GM06990 (cell line): ENCODE measurements at regions not wholly inside any gene's neighbourhood (a gene's known extent, or its start where the extent isn't known, plus 50 kb on each side); places are given as distances from the start of the nearest gene placed in this dataset.

ENCODE experiments used
- DNase-seq: peaks from one replicate; pipeline ENCODE4 v3.0.0-alpha.2; 2011; ENCODE audit not compliant: insufficient read length; ENCODE audit errors: extremely low read depth
- H3K27me3 ChIP-seq: replicated peaks from 2 replicates; pipeline ENCODE4 v1.6.0; 2011; ENCODE audit warnings: low read length; ENCODE audit not compliant: control insufficient read depth, insufficient read depth
- H3K36me3 ChIP-seq: 2 replicates; pipeline ENCODE4 v1.5.1; 2011; ENCODE audit warnings: low read length; ENCODE audit not compliant: control insufficient read depth, insufficient read depth
- H3K4me3 ChIP-seq: replicated peaks from 2 replicates; pipeline ENCODE4 v1.5.1; 2011; ENCODE audit warnings: low read depth, mild to moderate bottlenecking, control low read depth, low read length
- TF ChIP-seq, protein P1 (sequence below): IDR thresholded peaks from 2 replicates; pipeline ENCODE4 v1.5.1; 2011; ENCODE audit warnings: low read length, control low read depth, mild to moderate bottlenecking, inconsistent platforms; ENCODE audit not compliant: insufficient read depth, poor library complexity, severe bottlenecking

DNA sequence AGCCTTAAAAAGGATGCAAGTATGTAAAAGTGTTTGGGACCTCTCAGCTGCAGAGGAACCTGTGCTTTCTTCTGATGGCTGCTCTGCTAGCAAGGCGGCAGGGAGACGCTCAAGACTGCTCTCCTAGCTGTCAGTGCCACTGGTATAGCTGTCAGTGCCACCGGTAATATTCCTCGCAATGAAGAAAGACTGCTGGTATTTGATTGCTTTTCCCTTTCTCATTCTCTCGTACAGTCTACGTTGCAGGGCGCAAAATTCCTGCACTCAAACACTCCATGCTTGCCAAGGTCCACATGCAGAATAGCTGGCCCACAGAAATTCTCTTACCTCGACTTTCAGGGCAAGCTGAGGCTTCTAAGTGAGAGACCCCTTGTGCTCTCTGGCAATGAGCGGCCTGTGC, 432.6 kb upstream of the KLF6 start:
- no peaks in the 10 kb centered on the region for H3K36me3 ChIP-seq
- no peaks in the 10 kb centered on the region; the same call in 1 of the 2 replicates for H3K27me3 ChIP-seq
- TF ChIP-seq, protein P1, sequence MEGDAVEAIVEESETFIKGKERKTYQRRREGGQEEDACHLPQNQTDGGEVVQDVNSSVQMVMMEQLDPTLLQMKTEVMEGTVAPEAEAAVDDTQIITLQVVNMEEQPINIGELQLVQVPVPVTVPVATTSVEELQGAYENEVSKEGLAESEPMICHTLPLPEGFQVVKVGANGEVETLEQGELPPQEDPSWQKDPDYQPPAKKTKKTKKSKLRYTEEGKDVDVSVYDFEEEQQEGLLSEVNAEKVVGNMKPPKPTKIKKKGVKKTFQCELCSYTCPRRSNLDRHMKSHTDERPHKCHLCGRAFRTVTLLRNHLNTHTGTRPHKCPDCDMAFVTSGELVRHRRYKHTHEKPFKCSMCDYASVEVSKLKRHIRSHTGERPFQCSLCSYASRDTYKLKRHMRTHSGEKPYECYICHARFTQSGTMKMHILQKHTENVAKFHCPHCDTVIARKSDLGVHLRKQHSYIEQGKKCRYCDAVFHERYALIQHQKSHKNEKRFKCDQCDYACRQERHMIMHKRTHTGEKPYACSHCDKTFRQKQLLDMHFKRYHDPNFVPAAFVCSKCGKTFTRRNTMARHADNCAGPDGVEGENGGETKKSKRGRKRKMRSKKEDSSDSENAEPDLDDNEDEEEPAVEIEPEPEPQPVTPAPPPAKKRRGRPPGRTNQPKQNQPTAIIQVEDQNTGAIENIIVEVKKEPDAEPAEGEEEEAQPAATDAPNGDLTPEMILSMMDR: no peak
- DNase-seq: no peak
- no peak overlapping the region for H3K4me3 ChIP-seq

DNA sequence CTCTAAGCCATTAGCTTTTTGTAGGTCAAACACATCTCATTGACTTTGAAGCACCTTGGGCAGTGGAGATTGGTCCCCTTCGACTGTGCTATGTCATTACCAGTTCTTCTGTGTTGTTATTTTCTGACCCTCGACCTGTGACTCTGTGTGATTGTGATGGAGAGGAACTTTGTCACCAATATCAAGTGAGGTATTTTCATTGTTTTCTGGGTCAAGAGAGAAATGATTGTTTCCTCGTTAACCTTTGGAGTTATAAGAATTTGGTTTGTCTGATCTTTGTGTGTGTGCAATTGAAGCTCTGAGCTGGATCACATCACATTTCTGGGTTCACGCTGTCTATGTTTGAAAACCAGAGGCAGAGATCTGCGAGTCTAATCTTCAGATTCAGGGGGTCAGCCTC, 432.2 kb upstream of the KLF6 start:
- no peak overlapping the region for H3K4me3 ChIP-seq
- no peaks in the 10 kb centered on the region for H3K36me3 ChIP-seq

DNA sequence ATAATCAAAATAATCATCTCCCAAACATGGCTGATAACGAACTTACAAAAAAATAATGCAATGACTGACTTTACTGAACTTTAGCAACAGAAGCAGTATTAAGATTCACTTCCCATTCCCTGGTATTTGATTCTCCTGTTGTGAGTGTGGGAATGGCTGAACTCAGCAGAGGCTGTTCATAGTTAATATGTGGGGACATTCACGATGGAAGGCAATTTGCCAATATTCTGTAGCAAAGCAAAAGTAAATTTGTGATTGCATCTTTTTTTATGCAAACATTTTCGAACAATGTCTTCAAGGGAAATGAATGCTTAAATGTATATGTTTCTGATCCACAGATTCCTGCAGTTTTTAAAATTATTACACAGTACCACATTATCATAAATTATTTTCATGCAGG, 431.7 kb upstream of the KLF6 start:
- H3K36me3 ChIP-seq: no peaks in the 10 kb centered on the region
- TF ChIP-seq, protein P1: no peak
- H3K4me3 ChIP-seq: no peak overlapping the region
- no peak for DNase-seq
- H3K27me3 ChIP-seq: no peaks in the 10 kb centered on the region; the same call in 1 of the 2 replicates

More for the DNA sequence above, 432.2 kb upstream of the KLF6 start:
- no peak for DNase-seq
- H3K27me3 ChIP-seq: no peaks in the 10 kb centered on the region; the same call in 1 of the 2 replicates
- TF ChIP-seq, protein P1: no peak

DNA sequence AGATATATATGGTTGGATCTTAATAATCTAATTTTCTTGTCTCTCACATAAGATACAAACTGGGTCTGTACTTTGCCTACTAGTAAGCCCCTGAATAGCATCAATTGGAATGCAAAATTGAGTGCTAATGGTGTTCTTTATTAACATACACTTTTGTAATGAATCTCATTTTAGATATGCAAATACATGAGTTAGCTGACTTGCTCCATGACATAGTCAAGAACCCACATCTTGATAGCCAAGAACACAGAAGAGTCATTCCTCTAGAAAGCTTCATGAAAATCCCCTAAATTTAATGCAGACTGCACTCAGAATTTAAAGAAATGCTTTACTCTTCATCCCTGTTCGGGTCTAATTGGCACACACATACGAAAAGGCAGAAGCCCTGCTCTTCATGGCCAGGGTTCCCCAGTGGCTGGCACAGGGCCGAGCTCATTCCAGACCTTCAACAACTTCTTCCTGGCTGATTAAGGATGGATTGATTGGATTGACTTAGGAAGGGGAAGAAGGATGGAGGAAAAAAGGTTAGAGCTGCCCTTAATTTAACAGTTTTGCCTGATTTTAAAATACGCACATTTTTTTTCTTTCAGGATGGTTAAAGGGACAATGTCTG, 431.1 kb upstream of the KLF6 start:
- Histone ChIP-seq H3K36me3 (no peaks in the 10 kb centered on the region), H3K27me3 (no peaks in the 10 kb centered on the region; the same call in 1 of the 2 replicates), H3K4me3 (no peak overlapping the region)
- no peak for DNase-seq
- TF ChIP-seq, protein P1: no peak

DNA sequence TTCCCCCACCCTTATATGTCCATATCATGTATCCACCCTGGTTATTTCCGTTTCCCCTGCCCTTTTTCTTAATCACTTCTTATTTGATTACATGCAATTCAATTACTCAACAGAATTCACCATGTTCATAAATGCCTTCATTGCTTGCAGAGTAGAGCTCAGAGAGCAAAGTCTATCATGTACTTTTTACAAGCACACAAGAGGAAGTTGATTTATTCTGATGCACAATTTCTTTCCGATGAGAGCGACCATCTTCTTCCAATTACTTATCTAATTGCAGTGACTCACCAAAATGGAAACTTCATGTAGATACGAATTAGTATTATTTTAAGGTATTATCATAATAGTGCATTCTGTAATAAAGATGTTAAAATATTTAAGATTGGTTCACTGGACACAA, 430.5 kb upstream of the KLF6 start:
- H3K36me3 ChIP-seq: no peaks in the 10 kb centered on the region
- H3K4me3 ChIP-seq: no peak overlapping the region
- TF ChIP-seq, protein P1: no peak
- no peaks in the 10 kb centered on the region; the same call in 1 of the 2 replicates for H3K27me3 ChIP-seq
- no peak for DNase-seq

DNA sequence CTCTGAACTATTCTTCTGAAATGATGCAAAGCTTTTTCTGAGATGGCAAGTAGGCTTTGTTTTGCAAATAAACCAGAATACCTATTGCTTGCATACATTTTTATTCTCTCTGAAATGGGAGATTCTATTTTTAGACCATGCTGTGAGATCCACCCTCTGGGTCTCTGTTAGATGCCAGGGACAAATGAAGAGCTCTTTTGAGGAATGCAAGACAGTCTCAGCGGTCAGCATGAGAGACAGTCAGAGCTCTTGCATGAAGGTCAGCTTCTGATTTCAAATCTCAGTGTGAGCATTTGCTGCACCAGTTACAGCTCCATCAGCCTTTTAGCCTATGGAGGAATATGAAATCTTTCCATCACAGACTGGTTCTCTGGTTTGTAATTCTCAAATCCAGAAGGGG, 429.9 kb upstream of the KLF6 start:
- DNase-seq: no peak
- no peaks in the 10 kb centered on the region; the same call in 1 of the 2 replicates for H3K27me3 ChIP-seq
- no peak overlapping the region for H3K4me3 ChIP-seq
- H3K36me3 ChIP-seq: no peaks in the 10 kb centered on the region
- TF ChIP-seq, protein P1: no peak
